NCI-H1092 treated with DMSO at 0.1 percent for 48 hours (cell line): ENCODE measurements at regions not wholly inside any gene's neighbourhood (a gene's known extent, or its start where the extent isn't known, plus 50 kb on each side); places are given as distances from the start of the nearest gene placed in this dataset.

Experiments
- DNase-seq: peaks from one replicate; lab custom pipeline; 2025; lab: John Stamatoyannopoulos, UW

GRCh38 chr15:62951481-62951880 is 91.1 kb upstream of the TPM1 start:
- DNase-seq, result no peak

GRCh38 chr15:62953021-62953420 is 89.5 kb upstream of the TPM1 start:
- no peak for DNase-seq

GRCh38 chr15:62953496-62954045 is 89.0 kb upstream of the TPM1 start:
- no peak for DNase-seq

GRCh38 chr15:62957130-62957529 is 85.4 kb upstream of the TPM1 start:
- no peak for DNase-seq

DNA sequence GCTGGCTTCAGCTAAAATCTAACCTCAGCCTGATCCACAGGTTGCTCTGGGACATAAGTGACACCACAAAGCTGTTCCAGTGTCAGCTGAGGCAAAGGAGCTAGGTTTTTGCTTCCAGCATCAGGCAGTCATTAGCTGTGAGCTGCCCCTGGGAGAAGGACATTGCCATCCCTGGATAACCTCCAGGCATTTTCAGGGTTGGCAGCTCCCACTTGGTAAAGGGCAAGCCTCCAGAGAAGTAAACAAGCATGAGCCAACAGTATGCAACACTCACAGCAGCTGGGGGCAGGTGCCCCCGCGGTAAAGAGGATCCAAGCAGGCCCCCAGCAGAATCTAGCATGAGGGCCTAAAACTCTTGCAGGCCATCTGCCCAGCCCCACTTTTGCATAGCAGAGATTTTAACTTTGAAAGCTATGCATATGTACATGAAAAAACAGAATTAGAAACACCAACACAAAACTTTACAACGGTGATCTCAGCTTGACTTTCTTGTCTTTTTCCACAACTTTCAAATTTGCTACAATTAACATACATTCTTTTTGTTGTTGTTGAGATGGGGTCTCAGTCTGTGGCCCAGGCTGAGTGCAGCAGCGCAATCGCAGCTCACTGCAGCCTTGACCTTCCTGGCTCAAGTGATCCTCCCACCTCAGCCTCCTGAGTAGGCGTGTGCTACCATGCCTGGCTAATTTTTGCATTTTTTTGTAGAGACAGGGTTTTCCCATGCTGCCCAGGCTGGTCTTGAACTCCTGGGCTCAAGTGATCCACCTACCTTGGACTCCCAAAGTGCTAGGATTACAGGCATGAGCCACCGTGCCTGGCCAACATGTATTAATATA is 83.8 kb upstream of the TPM1 start:
- DNase-seq, result peak; percentile 15

- no peak for DNase-seq
Observed at GRCh38 chr15:62961134-62961533, 81.4 kb upstream of the TPM1 start.

DNA sequence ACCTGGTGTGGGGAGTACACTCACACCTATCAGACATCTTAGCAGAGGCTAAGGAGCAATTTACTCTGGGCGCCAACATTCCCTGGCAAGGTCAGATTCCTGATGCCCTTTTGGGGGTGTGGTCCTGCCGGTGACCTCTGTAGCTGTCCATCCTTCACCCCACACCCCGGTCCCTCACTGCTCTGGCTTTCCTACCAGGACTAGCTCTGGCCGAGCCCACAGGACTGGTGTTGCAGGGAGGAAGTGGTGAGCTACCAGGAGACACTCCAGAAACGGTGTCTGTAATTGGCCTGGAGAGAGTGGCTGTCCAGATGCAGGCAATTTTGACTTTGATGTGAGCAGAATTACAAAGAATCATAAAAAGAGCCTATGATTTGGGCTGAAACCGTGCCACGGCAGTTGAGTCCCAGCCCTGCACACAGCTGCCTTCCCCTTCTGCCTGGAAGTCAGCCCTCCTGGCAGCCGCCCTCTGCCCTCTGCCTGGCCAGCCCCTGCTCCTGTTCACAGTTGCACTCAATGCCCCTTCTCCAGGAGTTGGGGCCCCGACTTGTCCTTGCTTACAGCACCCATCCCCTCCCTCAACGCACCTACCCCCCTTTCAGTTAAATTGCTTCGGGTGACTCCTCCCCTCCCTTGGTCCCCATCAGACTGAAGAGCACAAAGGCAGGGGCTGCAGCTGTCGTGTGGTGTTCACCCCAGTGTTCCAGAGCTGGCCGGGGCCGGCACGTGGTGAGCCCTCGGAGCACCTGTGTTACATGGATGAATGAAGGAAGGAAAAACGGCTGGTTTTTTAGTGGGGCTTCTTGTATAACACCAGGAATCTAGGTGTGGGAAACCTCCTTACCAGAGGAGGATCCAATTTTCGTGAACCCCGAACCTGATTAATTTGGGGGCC is 80.2 kb upstream of the TPM1 start:
- DNase-seq, result no peak

DNA sequence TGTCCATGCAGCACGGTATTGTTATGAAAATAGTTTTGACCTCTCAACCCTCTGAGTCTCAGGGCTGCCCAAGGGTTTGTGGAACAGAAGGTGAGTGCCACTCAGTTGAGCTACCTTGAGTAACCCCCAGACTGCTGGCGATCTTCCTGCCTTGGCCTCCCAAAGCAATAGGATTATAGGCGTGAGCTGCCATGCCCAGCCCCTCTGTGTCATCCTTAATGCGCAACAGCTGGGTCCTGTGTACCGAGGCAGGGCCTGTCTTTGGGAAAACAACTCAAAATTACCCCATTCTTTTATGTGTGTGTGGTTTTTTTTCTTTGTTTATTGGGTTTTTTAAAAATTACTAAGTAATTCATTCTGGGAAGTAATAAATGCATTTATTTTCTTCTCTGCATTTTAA is 78.3 kb upstream of the TPM1 start:
- DNase-seq, result no peak

DNA sequence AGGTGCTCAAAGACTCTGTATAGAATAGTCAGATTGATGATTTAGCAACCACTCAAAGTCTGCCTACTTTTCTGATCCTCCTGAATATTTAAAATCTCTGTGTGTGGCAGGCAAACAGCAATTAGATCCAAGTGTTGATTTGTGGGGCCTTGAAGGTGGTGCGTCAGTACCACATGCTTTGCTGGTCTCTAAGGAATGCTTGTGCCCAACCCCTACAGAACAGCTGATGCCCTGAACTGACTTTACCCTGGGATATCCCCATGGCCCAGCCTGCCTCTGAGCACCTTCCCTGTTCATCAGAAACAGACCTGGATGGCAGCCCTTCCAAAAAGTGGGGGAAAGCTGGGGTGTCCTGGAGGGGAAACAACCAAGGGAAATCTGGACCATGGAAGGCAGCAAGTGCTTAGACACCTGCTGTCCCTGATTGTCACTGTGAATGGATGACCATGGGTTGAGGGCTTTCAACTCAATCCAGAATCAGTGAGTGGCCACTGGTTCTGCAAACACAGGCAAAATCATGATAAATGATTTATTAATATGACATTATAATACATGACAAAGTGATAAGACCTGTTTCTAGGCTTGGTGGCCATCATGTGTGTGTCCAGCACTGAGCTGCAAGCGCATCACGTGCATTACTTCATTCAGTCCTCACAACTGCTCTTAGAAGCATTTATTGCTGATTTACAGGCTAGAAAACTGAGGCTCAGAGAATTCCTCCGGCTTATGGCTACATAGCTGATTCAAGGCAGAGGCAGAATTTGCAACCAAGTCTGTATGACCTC is 76.1 kb upstream of the TPM1 start:
- DNase-seq, result no peak

DNA sequence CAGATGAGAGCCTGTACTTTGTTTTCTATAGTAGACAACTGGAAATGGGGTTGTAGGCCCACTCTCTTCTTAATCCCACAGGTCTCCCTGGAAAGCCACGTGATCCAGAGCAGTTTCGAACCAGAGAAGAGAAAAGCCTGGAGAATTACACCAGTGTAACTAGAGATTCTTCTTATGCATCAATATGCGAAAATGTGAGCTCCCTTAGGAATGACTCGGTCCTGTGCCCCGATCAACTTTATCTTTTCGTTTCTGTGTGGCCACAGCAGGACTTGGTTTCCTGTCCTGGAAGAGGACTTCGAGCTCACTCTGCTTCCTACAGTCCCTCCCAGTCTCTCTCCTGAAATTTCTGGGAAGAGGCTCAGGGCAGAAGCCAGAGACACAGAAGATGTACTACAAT is 73.8 kb upstream of the TPM1 start:
- DNase-seq, result no peak

DNA sequence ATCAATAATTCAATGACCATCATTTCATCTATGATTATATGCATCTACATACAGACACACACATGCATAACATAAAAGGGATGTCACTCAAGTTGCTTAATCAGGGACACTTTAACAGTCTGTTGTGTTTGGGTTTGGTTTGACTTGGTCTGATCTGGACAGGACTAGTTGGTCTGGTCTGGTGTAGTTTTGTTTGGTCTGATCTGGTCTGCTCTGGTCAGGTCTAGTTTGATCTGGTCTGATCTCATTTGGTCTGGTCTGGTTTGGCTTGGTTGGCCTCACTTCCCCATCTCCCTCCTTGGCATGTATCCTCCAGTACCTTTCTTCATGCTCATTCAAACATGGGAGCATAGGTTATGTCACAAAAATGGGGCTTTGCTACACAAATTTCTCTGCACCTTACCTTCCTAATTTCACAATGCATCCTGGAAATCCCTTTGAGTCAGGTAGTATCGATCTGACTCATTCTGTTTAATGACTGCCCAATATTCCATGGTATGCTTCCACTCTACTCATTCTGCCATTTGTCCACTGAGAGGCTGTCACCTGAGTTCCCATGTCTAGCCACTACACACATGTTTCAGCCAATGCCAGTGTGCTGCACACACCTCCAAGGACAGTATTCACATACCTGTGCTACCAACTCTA is 73.0 kb upstream of the TPM1 start:
- no peak for DNase-seq

- DNase-seq, result no peak
Observed at GRCh38 chr15:62972814-62973213, 69.7 kb upstream of the TPM1 start.

GRCh38 chr15:62975515-62975914 is 67.0 kb upstream of the TPM1 start:
- DNase-seq, result no peak

- DNase-seq, result no peak
Observed at GRCh38 chr15:62976301-62976881, 66.2 kb upstream of the TPM1 start.

GRCh38 chr15:62977952-62978811 is 64.4 kb upstream of the TPM1 start:
- DNase-seq, result no peak

DNA sequence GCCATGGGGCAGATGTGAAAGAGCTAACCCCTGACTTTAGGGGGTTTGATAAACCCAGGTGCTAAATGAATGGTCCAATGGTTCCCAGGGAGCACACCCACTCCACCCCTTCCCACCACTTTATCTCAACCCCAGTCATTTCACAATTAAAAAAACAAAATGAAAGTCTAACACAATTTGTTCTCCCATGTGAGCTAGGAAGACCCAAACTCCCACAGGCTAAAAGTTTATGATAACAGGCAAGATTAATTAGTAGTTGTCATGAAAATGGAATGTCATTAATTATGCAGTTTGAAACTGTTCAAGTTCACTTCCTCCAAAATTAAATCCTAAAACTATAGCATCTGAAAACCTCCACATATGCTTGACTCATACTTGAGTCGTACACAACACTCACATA is 63.3 kb upstream of the TPM1 start:
- DNase-seq, result no peak

- DNase-seq, result no peak
Observed at GRCh38 chr15:62981071-62981470, 61.5 kb upstream of the TPM1 start.

GRCh38 chr15:62983956-62984355 is 58.6 kb upstream of the TPM1 start:
- DNase-seq, result no peak

- no peak for DNase-seq
Observed at GRCh38 chr15:62985768-62986167, 56.8 kb upstream of the TPM1 start.

GRCh38 chr15:62986948-62987347 is 55.6 kb upstream of the TPM1 start:
- no peak for DNase-seq
